Mucosa of descending colon (tissue), 3 donors: ENCODE measurements at regions not wholly inside any gene's neighbourhood (a gene's known extent, or its start where the extent isn't known, plus 50 kb on each side); places are given as distances from the start of the nearest gene placed in this dataset.

Experiments
- ATAC-seq: fragments of 200-7000 bp; cut with Tn5 transposase; one replicate; pipeline ENCODE4 v1.9.1; 2020; ENCODE audit warnings: mild to moderate bottlenecking, moderate library complexity
- DNase-seq, 3 donors: peaks; one replicate each; pipeline ENCODE4 v3.0.0-alpha.2; 2020
- H3K36me3 ChIP-seq: fragments of 200-600 bp; one replicate; pipeline ENCODE4 v1.8.0; 2021; ENCODE audit warnings: low read depth, mild to moderate bottlenecking
- H3K4me1 ChIP-seq: fragments of 200-600 bp; one replicate; pipeline ENCODE4 v1.8.0; 2021; ENCODE audit warnings: low read depth, mild to moderate bottlenecking
- H3K4me3 ChIP-seq: fragments of 200-600 bp; one replicate; pipeline ENCODE4 v1.8.0; 2021; ENCODE audit warnings: mild to moderate bottlenecking
- H3K9me3 ChIP-seq: fragments of 200-600 bp; one replicate; pipeline ENCODE4 v1.8.0; 2021; ENCODE audit warnings: mild to moderate bottlenecking
- CTCF ChIP-seq: fragments of 200-600 bp; IDR thresholded peaks from one replicate; pipeline ENCODE4 v1.8.0; 2022; ENCODE audit warnings: antibody characterized with exemption, mild to moderate bottlenecking
- intact Hi-C, 2 donors: fragments of 100-400 bp; cut with DNase I in 1 of 2; cut with micrococcal nuclease in 1 of 2; formaldehyde crosslinking; loops; one replicate each; pipeline versions ENCODE4 v1.11.0 to v1.11.1; 2022; cut with DNase I, micrococcal nuclease
- donor health status: DM: no; HTN: no; CAD: no; lungs with moderate emphysema.
- donor health status: DM: no; HTN: no; CAD: no.
- donor health status: DM: no; HTN: yes; CAD: no.

- no peak for DNase-seq
- ATAC-seq: no peak
- Histone ChIP-seq H3K36me3 (no peaks in the 10 kb centered on the region), H3K9me3 (peaks cover 7% of the 10 kb centered on the region), H3K4me1 (no peaks in the 10 kb centered on the region), H3K4me3 (no peak overlapping the region)
- intact Hi-C loops: no loop called here
- TF ChIP-seq CTCF: no peak
Measured at GRCh38 chr17:5788266-5788900, 204.1 kb upstream of the NLRP1 start.

DNA sequence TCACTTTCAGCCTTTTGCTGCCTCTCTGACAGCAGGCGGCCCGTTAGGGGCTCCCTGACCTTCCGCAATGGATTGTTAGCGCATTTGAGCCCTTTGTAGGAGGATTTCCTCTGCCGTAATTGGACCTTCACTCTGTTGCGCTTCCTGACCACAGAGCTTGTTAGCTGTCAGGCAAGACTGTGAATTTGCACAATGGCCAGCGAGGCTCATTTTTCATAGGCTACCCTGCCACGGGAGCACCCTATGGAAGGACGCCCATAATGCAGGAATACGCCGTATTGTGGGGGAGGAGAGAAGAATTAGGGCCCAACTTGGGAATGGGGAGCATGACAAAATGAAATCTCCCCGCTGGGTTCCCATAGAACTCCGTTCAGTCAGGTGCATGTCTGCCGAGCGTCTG is 205.2 kb upstream of the NLRP1 start:
- H3K9me3 ChIP-seq: peaks cover 7% of the 10 kb centered on the region
- DNase-seq (no peak), ATAC-seq (no peak)
- H3K4me1 ChIP-seq: no peaks in the 10 kb centered on the region
- no peaks in the 10 kb centered on the region for H3K36me3 ChIP-seq
- no peak overlapping the region for H3K4me3 ChIP-seq
- no peak for TF ChIP-seq CTCF
- intact Hi-C loops: no loop called here

DNA sequence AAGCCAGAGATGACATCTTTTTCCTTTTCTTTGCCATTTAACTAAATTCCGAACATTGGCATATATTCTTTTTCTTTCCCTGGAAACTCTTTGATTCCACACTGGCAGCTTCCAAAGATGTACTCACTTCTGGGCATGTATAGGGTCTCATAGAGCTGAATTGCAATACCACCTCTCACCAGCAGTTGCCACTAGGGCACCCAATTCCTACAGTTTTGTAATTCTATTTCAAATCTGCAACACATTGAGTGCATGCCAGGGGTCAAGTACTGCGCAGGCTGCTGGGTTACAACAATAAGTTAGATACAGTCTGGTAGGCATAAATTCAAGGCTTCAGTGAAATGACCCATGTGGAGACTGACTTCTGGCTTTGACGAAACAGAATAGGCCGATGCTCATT is 208.8 kb upstream of the NLRP1 start:
- H3K9me3 ChIP-seq: peaks cover 7% of the 10 kb centered on the region
- TF ChIP-seq CTCF: no peak
- no peak overlapping the region for H3K4me3 ChIP-seq
- no peaks in the 10 kb centered on the region for H3K4me1 ChIP-seq
- ATAC-seq: no peak
- DNase-seq: no peak
- intact Hi-C loops: no loop called here
- H3K36me3 ChIP-seq: no peaks in the 10 kb centered on the region

DNA sequence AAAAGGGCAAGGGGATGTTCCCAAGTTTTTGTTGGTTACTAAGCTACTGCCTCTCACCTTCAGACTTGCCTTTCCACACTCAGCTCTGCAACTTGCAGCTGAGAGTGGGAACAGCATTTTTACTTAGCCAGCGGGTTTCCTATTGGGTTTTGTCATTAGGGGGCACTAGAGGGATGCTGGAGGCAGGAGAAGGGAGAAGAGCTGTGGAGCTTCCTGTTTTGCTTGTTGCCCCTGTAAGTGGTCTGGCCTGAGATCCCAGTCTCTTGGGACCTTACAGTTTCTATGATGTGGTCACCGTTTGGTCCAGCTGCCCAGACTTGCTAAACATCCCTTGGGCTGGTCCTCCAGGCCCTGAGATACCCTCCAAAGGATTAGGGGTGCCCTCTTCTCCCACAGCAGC is 209.6 kb upstream of the NLRP1 start:
- Histone ChIP-seq H3K4me3 (no peak overlapping the region), H3K4me1 (no peaks in the 10 kb centered on the region), H3K36me3 (no peaks in the 10 kb centered on the region), H3K9me3 (peaks cover 7% of the 10 kb centered on the region)
- no peak for TF ChIP-seq CTCF
- ATAC-seq (no peak), DNase-seq (no peak)
- intact Hi-C loops: no loop called here

- no peaks in the 10 kb centered on the region for H3K36me3 ChIP-seq
- ATAC-seq (no peak), DNase-seq (no peak)
- intact Hi-C loops: no loop called here
- no peaks in the 10 kb centered on the region for H3K4me1 ChIP-seq
- no peak for TF ChIP-seq CTCF
- H3K4me3 ChIP-seq: no peak overlapping the region
- peaks cover 7% of the 10 kb centered on the region for H3K9me3 ChIP-seq
Measured at GRCh38 chr17:5794385-5794784, 210.1 kb upstream of the NLRP1 start.

DNA sequence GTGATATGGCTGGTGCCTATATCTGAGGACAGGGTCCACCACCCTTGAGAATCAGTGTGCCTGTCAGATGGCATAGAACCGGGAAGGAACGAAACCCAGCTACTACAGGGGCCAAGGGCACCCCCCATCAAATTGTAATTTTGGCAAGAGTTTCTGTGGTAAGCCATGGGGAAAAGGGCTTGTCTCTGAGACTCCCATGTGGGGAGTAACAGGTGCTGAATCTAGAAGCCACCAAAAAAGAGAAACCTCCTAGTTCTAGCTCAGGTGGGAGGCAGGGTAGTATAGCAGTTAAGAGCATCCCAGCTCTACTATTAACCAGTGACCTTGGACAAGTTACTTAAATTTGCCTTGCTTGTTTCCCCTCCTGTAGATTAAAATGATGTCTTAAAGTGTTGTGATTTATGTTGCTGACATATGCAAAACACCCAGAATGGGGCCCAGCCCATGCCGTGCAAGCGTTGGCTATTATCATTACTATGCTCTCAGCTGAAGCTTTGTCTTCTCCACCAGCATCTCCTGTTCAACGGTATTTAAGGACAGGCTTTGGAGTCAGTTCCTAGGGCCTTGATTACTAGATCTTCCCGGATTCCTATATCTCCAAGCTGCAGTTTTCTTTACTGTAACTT is 210.7 kb upstream of the NLRP1 start:
- no peak overlapping the region for H3K4me3 ChIP-seq
- intact Hi-C loops: no loop called here
- H3K9me3 ChIP-seq: peaks cover 7% of the 10 kb centered on the region
- no peaks in the 10 kb centered on the region for H3K36me3 ChIP-seq
- DNase-seq (no peak), ATAC-seq (no peak)
- no peak for TF ChIP-seq CTCF
- no peaks in the 10 kb centered on the region for H3K4me1 ChIP-seq
